HepG2 (cell line): ENCODE measurements at regions not wholly inside any gene's neighbourhood (a gene's known extent, or its start where the extent isn't known, plus 50 kb on each side); places are given as distances from the start of the nearest gene placed in this dataset.

Experiments
- ATAC-seq: fragments of 200-7000 bp; cut with Tn5 transposase; 3 replicates; pipeline ENCODE4 v1.9.1; 2020; ENCODE audit warnings: mild to moderate bottlenecking, moderate library complexity
- BruUV-seq: library from RNA; stranded (reverse); fragments of 400-500 nt; replicated peaks from 2 replicates; lab custom pipeline; 2021; lab: Mats Ljungman, UMichigan
- CTCF ChIA-PET: fragments of 300-600 bp; formaldehyde crosslinking; extraction: SDS; loops from one replicate; lab custom pipeline; 2021; ENCODE audit warnings: low total read pairs, inconsistent platforms, low intra/inter-chr PET ratio; lab: Yijun Ruan, JAX
- POLR2A ChIA-PET: fragments of 350-600 bp; sonication (Branson Sonifier 250); formaldehyde crosslinking; loops from one replicate; lab custom pipeline; 2020; ENCODE audit warnings: antibody characterized with exemption, inconsistent platforms; lab: Yijun Ruan, JAX
- DNase-seq: peaks from one replicate; pipeline ENCODE4 v3.0.0-alpha.2; 2015; ENCODE audit warnings: low spot score
- FAIRE-seq: peaks from 3 replicates; lab custom pipeline; 2011; peaks lifted over from hg19 to GRCh38; lab: Jason Lieb, UNC
- H2AFZ ChIP-seq: one replicate; pipeline ENCODE4 v1.6.1; 2011; ENCODE audit warnings: low read length, inconsistent platforms
- H3K27ac ChIP-seq: fragments of 300-600 bp; 3 replicates; pipeline ENCODE4 v1.8.0; 2011; ENCODE audit warnings: mixed run types, mild to moderate bottlenecking, mixed read lengths, low read length, inconsistent platforms; ENCODE audit not compliant: insufficient read depth; ENCODE audit errors: extremely low read length
- H3K27me3 ChIP-seq, 2 experiments: fragments of 200-600 bp in 1 of 2; 2 replicates in 1 of 2; 3 replicates in 1 of 2; pipeline versions ENCODE4 v1.6.0 to v1.8.0; 2011; ENCODE audit warnings: low read length in 2 of 2, mild to moderate bottlenecking in 2 of 2, moderate library complexity in 2 of 2, inconsistent platforms in 1 of 2; ENCODE audit not compliant: insufficient read depth in 2 of 2, control insufficient read depth in 1 of 2
- H3K36me3 ChIP-seq, 2 experiments: fragments of 200-600 bp in 1 of 2; replicated peaks in 1 of 2; 2 replicates in 1 of 2; 3 replicates in 1 of 2; pipeline versions ENCODE4 v1.5.1 to v1.8.0; 2011; ENCODE audit warnings: low read length in 2 of 2, inconsistent platforms in 1 of 2; ENCODE audit not compliant: insufficient read depth in 2 of 2, control insufficient read depth in 1 of 2
- H3K4me1 ChIP-seq: 2 replicates; pipeline ENCODE4 v1.5.1; 2012; ENCODE audit warnings: low read length, inconsistent platforms; ENCODE audit not compliant: insufficient read depth
- H3K4me2 ChIP-seq: 2 replicates; pipeline ENCODE4 v1.6.0; 2011; ENCODE audit warnings: low read depth, low read length, inconsistent platforms
- H3K4me3 ChIP-seq, 3 experiments: fragments of 200-600 bp in 1 of 3; sonication (generic), shearing (Covaris generic) in 1 of 3; replicated peaks in 1 of 3; 2 replicates each; pipeline ENCODE4 v1.5.1; 2011 to 2016; ENCODE audit warnings: low read length in 3 of 3, inconsistent platforms in 2 of 3, low read depth in 2 of 3, mild to moderate bottlenecking in 2 of 3, control low read depth in 1 of 3, mixed read lengths in 1 of 3; ENCODE audit not compliant: insufficient read depth in 1 of 3
- H3K79me2 ChIP-seq: one replicate; pipeline ENCODE4 v1.6.1; 2011; ENCODE audit warnings: low read length, inconsistent platforms; ENCODE audit not compliant: insufficient read depth
- H3K9ac ChIP-seq: 2 replicates; pipeline ENCODE4 v1.6.0; 2011; ENCODE audit warnings: mild to moderate bottlenecking, low read depth, low read length, inconsistent platforms; ENCODE audit not compliant: insufficient read depth
- H3K9me3 ChIP-seq: 2 replicates; pipeline ENCODE4 v1.5.1; 2012; ENCODE audit warnings: mild to moderate bottlenecking, low read length
- H4K20me1 ChIP-seq: 2 replicates; pipeline ENCODE4 v1.6.0; 2011; ENCODE audit warnings: inconsistent platforms, mild to moderate bottlenecking, low read length, moderate library complexity; ENCODE audit not compliant: insufficient read depth
- ATM ChIP-seq: fragments of 450-650 bp; IDR thresholded peaks from 2 replicates; pipeline ENCODE4 v1.7.1; 2017; ENCODE audit warnings: mild to moderate bottlenecking, borderline replicate concordance
- FOSL2 ChIP-seq: sonication (generic); formaldehyde crosslinking; IDR thresholded peaks from 2 replicates; pipeline ENCODE4 v1.4.0; 2020; ENCODE audit warnings: missing genetic modification reagents
- HDAC2 ChIP-seq: sonication (generic); formaldehyde crosslinking; IDR thresholded peaks from 2 replicates; pipeline ENCODE4 v1.4.0; 2020; ENCODE audit warnings: missing genetic modification reagents
- NBN ChIP-seq: fragments of 450-650 bp; conservative IDR thresholded peaks from 2 replicates; pipeline ENCODE4 v1.6.1; 2017
- NCOA5 ChIP-seq: sonication (generic); formaldehyde crosslinking; IDR thresholded peaks from 2 replicates; pipeline ENCODE4 v1.4.0; 2020; ENCODE audit warnings: missing genetic modification reagents
- PCBP2 ChIP-seq: fragments of 200-400 bp; formaldehyde crosslinking; optimal IDR thresholded peaks from 2 replicates; pipeline ENCODE3; 2018; ENCODE audit warnings: low read length, low read depth; ENCODE audit not compliant: poor library complexity, severe bottlenecking
- POLR2G ChIP-seq: fragments of 200-400 bp; formaldehyde crosslinking; IDR thresholded peaks from 2 replicates; pipeline ENCODE4 v1.6.1; 2018; ENCODE audit warnings: mild to moderate bottlenecking, low read depth, low read length, moderate library complexity
- PPARG ChIP-seq: conservative IDR thresholded peaks from 2 replicates; pipeline ENCODE4 v1.6.1; 2016; ENCODE audit warnings: missing biosample characterization, missing genetic modification reagents
- RBAK ChIP-seq: sonication (generic); formaldehyde crosslinking; IDR thresholded peaks from 2 replicates; pipeline ENCODE4 v1.5.1; 2020; ENCODE audit warnings: mild to moderate bottlenecking, missing genetic modification reagents
- RFX1 ChIP-seq: fragments of 450-650 bp; IDR thresholded peaks from 2 replicates; pipeline ENCODE4 v1.6.1; 2017
- ZBTB2 ChIP-seq: sonication (generic); formaldehyde crosslinking; IDR thresholded peaks from 2 replicates; pipeline ENCODE4 v1.8.0; 2022; ENCODE audit warnings: low read depth, missing genetic modification reagents
- ZBTB21 ChIP-seq: sonication (generic); formaldehyde crosslinking; IDR thresholded peaks from 2 replicates; pipeline ENCODE4 v1.4.0; 2020; ENCODE audit warnings: missing genetic modification reagents
- ZKSCAN8 ChIP-seq: IDR thresholded peaks from 2 replicates; pipeline ENCODE4 v1.6.1; 2016; ENCODE audit warnings: borderline replicate concordance, missing genetic modification reagents, missing compliant biosample characterization
- ZMYM2 ChIP-seq: sonication (generic); formaldehyde crosslinking; IDR thresholded peaks from 2 replicates; pipeline ENCODE4 v1.8.0; 2022; ENCODE audit warnings: mild to moderate bottlenecking, missing genetic modification reagents
- ZNF281 ChIP-seq: sonication (generic); formaldehyde crosslinking; IDR thresholded peaks from 2 replicates; pipeline ENCODE4 v1.4.0; 2020; ENCODE audit warnings: missing genetic modification reagents, borderline replicate concordance
- ZNF546 ChIP-seq: sonication (generic); formaldehyde crosslinking; conservative IDR thresholded peaks from 2 replicates; pipeline ENCODE4 v1.8.1; 2023; ENCODE audit warnings: mild to moderate bottlenecking, missing genetic modification reagents
- ZNF615 ChIP-seq: sonication (generic); formaldehyde crosslinking; IDR thresholded peaks from 2 replicates; pipeline ENCODE4 v1.5.0; 2020; ENCODE audit warnings: mild to moderate bottlenecking, missing genetic modification reagents, borderline replicate concordance
- ZNF674 ChIP-seq: sonication (generic); formaldehyde crosslinking; IDR thresholded peaks from 2 replicates; pipeline ENCODE4 v1.5.0; 2020; ENCODE audit warnings: low read depth, mild to moderate bottlenecking, missing genetic modification reagents
- ZNF781 ChIP-seq: sonication (generic); formaldehyde crosslinking; IDR thresholded peaks from 2 replicates; pipeline ENCODE4 v1.5.1; 2020; ENCODE audit warnings: borderline replicate concordance, mild to moderate bottlenecking, missing genetic modification reagents; ENCODE audit errors: not compliant biosample characterization
- WGBS: methylation state at CpG from one replicate; pipeline ENCODE4 v1.1.6; 2017; ENCODE audit warnings: low lambda C conversion rate; 5-methylcytosine and 5-hydroxymethylcytosine counted together
- in situ Hi-C: cut with HindIII; loops from 2 replicates; pipeline ENCODE4 v1.10.0; 2017; ENCODE audit warnings: low pct_unique_long_range_greater_than_20kb; ENCODE audit not compliant: extremely low pct_ligation_motif_present
- intact Hi-C: fragments of 100-400 bp; cut with micrococcal nuclease; formaldehyde crosslinking; loops from one replicate; pipeline ENCODE4 v1.10.0; 2022; ENCODE audit not compliant: unreplicated experiment

GRCh38 chr7:121643320-121643719, 229.6 kb upstream of the PTPRZ1 start:
- Histone ChIP-seq H3K4me2 (no peak overlapping the region), H3K9ac (no peak overlapping the region), H3K27ac (no peak overlapping the region), H2AFZ (no peak overlapping the region), H3K27me3 (no peaks in the 10 kb centered on the region; a peak in 1 of 5 replicates), H3K36me3 (no peaks in the 10 kb centered on the region), H3K4me1 (no peaks in the 10 kb centered on the region), H3K9me3 (no peaks in the 10 kb centered on the region), H4K20me1 (no peaks in the 10 kb centered on the region), H3K4me3 (no peak overlapping the region), H3K79me2 (no peaks in the 10 kb centered on the region)
- ATAC-seq (no peak), FAIRE-seq (no peak), DNase-seq (no peak)
- no TSS peak for BruUV-seq
- in situ Hi-C loops, result no loop called here
- TF ChIP-seq RFX1, result no peak
- no peak for TF ChIP-seq HDAC2 (CRISPR knock-in tag)
- no peak for TF ChIP-seq ZNF615 (CRISPR knock-in tag)
- no peak for TF ChIP-seq RBAK (CRISPR knock-in tag)
- TF ChIP-seq ATM, result no peak
- no peak for TF ChIP-seq ZMYM2 (CRISPR knock-in tag)
- TF ChIP-seq POLR2G, result no peak
- no peak for TF ChIP-seq ZBTB2 (CRISPR knock-in tag)
- TF ChIP-seq ZNF281, result no peak
- TF ChIP-seq ZBTB21, result no peak
- TF ChIP-seq ZKSCAN8 (CRISPR knock-in tag), result no peak
- TF ChIP-seq NCOA5 (CRISPR knock-in tag), result no peak
- TF ChIP-seq FOSL2 (CRISPR knock-in tag), result no peak
- TF ChIP-seq PPARG (CRISPR knock-in tag), result no peak
- no peak for TF ChIP-seq NBN
- TF ChIP-seq ZNF781, result no peak
- TF ChIP-seq ZNF674, result no peak
- no peak for TF ChIP-seq PCBP2
- TF ChIP-seq ZNF546 (CRISPR knock-in tag), result no peak
- ChIA-PET POLR2A (no interaction called here), CTCF (no interaction called here)
- intact Hi-C loops, result no loop called here
- WGBS, result 5% methylated on average over 1 of the region's 1 CpG
